Astrocyte (in vitro differentiated cells and primary cell): ENCODE measurements at regions not wholly inside any gene's neighbourhood (a gene's known extent, or its start where the extent isn't known, plus 50 kb on each side); places are given as distances from the start of the nearest gene placed in this dataset.

Source experiments
- DNase-seq: peaks from one replicate; pipeline ENCODE4 v3.0.0-alpha.2; 2010; ENCODE audit warnings: low read depth
- FAIRE-seq: peaks from 2 replicates; lab custom pipeline; 2011; peaks lifted over from hg19 to GRCh38; lab: Jason Lieb, UNC
- H2AFZ ChIP-seq: 2 replicates; pipeline ENCODE4 v1.6.0; 2012; ENCODE audit warnings: low read depth, low read length, inconsistent platforms
- H3K27ac ChIP-seq: 2 replicates; pipeline ENCODE4 v1.5.1; 2011; ENCODE audit warnings: low read depth, low read length, inconsistent platforms
- H3K27me3 ChIP-seq: 2 replicates; pipeline ENCODE4 v1.6.0; 2011; ENCODE audit warnings: low read length, inconsistent platforms; ENCODE audit not compliant: insufficient read depth
- H3K36me3 ChIP-seq: 2 replicates; pipeline ENCODE4 v1.5.1; 2011; ENCODE audit warnings: low read length, inconsistent platforms; ENCODE audit not compliant: insufficient read depth
- H3K4me1 ChIP-seq: 2 replicates; pipeline ENCODE4 v1.5.1; 2011; ENCODE audit warnings: low read length, inconsistent platforms; ENCODE audit not compliant: insufficient read depth
- H3K4me2 ChIP-seq: 2 replicates; pipeline ENCODE4 v1.6.0; 2012; ENCODE audit warnings: low read length, inconsistent platforms
- H3K4me3 ChIP-seq: 2 replicates; pipeline ENCODE4 v1.5.1; 2011; ENCODE audit warnings: low read depth, mild to moderate bottlenecking, low read length, inconsistent platforms; ENCODE audit not compliant: insufficient read depth
- H3K79me2 ChIP-seq: 2 replicates; pipeline ENCODE4 v1.6.0; 2012; ENCODE audit warnings: mild to moderate bottlenecking, low read length, inconsistent platforms; ENCODE audit not compliant: insufficient read depth
- H3K9ac ChIP-seq: 2 replicates; pipeline ENCODE4 v1.6.0; 2012; ENCODE audit warnings: mild to moderate bottlenecking, low read length, inconsistent platforms
- H3K9me3 ChIP-seq: 2 replicates; pipeline ENCODE4 v1.5.1; 2012; ENCODE audit warnings: low read depth, mild to moderate bottlenecking, low read length, inconsistent platforms; ENCODE audit not compliant: insufficient read depth
- H4K20me1 ChIP-seq: 2 replicates; pipeline ENCODE4 v1.6.0; 2012; ENCODE audit warnings: low read length, inconsistent platforms; ENCODE audit not compliant: insufficient read depth
- H3K27ac Mint-ChIP-seq: one replicate; pipeline ENCODE4 v1.8.0; 2021; ENCODE audit warnings: mild to moderate bottlenecking, mixed read lengths; ENCODE audit not compliant: unreplicated experiment
- H3K27me3 Mint-ChIP-seq: one replicate; pipeline ENCODE4 v1.8.0; 2021; ENCODE audit warnings: low read depth, mixed read lengths; ENCODE audit not compliant: unreplicated experiment
- H3K36me3 Mint-ChIP-seq: one replicate; pipeline ENCODE4 v1.8.0; 2021; ENCODE audit warnings: low read depth, mixed read lengths; ENCODE audit not compliant: unreplicated experiment
- H3K4me1 Mint-ChIP-seq: one replicate; pipeline ENCODE4 v1.8.0; 2021; ENCODE audit warnings: low read depth, mixed read lengths; ENCODE audit not compliant: unreplicated experiment
- H3K4me3 Mint-ChIP-seq: one replicate; pipeline ENCODE4 v1.8.0; 2021; ENCODE audit warnings: mild to moderate bottlenecking, moderate library complexity, mixed read lengths; ENCODE audit not compliant: unreplicated experiment
- H3K9me3 Mint-ChIP-seq: one replicate; pipeline ENCODE4 v1.8.0; 2021; ENCODE audit warnings: mild to moderate bottlenecking, mixed read lengths; ENCODE audit not compliant: unreplicated experiment
- CTCF ChIP-seq: IDR thresholded peaks from 2 replicates; pipeline ENCODE4 v1.5.1; 2011; ENCODE audit warnings: low read depth, mild to moderate bottlenecking, inconsistent platforms, low read length, moderate library complexity; ENCODE audit not compliant: insufficient read depth
- EZH2 ChIP-seq: IDR thresholded peaks from 2 replicates; pipeline ENCODE4 v1.6.1; 2012; ENCODE audit warnings: mild to moderate bottlenecking, low read length, inconsistent platforms; ENCODE audit not compliant: insufficient read depth

GRCh38 chr2:3911882-3912455 is 208.6 kb downstream of the DCDC2C start:
- H3K27ac ChIP-seq, result no peak overlapping the region
- H3K79me2 ChIP-seq, result no peaks in the 10 kb centered on the region
- no peak for TF ChIP-seq CTCF
- TF ChIP-seq EZH2, result no peak
- FAIRE-seq, result no peak
- Mint-ChIP-seq H3K27ac (no peak overlapping the region), H3K4me1 (no peaks in the 10 kb centered on the region), H3K4me3 (no peak overlapping the region), H3K27me3 (no peaks in the 10 kb centered on the region), H3K9me3 (peaks cover 23% of the 10 kb centered on the region), H3K36me3 (no peaks in the 10 kb centered on the region)
- peaks cover 5% of the 10 kb centered on the region for H3K9me3 ChIP-seq
- no peak overlapping the region for H3K9ac ChIP-seq
- no peak overlapping the region for H3K4me3 ChIP-seq
- H3K4me1 ChIP-seq, result no peaks in the 10 kb centered on the region
- no peak for DNase-seq
- H3K36me3 ChIP-seq, result no peaks in the 10 kb centered on the region
- no peak overlapping the region for H2AFZ ChIP-seq
- H4K20me1 ChIP-seq, result no peaks in the 10 kb centered on the region
- H3K27me3 ChIP-seq, result no peaks in the 10 kb centered on the region
- H3K4me2 ChIP-seq, result no peak overlapping the region

DNA sequence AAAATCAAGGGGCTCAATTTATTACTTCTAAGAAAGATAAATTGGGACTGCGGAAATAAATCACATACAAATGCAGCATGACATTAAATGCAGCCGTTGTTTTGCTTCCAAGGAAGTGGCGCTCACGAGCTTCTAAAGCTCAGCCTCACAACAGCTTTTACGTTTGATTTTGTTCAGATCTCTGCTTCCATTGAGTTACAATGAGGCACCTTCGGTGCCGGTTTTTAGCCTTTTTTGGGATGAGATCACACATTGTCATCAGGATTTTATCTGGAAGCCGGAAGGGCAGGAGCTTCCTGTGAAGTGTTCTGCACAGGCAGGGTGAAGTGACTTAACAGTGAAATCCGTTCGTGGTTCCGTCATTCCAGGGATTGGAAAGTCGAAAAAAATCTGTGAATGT is 209.8 kb downstream of the DCDC2C start:
- H3K4me1 Mint-ChIP-seq, result no peaks in the 10 kb centered on the region

More for the DNA sequence above, 209.8 kb downstream of the DCDC2C start:
- no peak overlapping the region for H3K27ac Mint-ChIP-seq
- Histone ChIP-seq H3K4me2 (peak overlapping the region; percentile 54), H3K79me2 (no peaks in the 10 kb centered on the region), H3K4me1 (no peaks in the 10 kb centered on the region), H3K9ac (no peak overlapping the region), H3K9me3 (peaks cover 8% of the 10 kb centered on the region), H3K36me3 (no peaks in the 10 kb centered on the region), H3K4me3 (no peak overlapping the region), H4K20me1 (no peaks in the 10 kb centered on the region), H2AFZ (peak overlapping the region; percentile 26), H3K27me3 (no peaks in the 10 kb centered on the region), H3K27ac (no peak overlapping the region)
- FAIRE-seq, result no peak
- H3K9me3 Mint-ChIP-seq, result peaks cover 17% of the 10 kb centered on the region
- no peaks in the 10 kb centered on the region for H3K27me3 Mint-ChIP-seq
- TF ChIP-seq CTCF (no peak), EZH2 (no peak)
- H3K36me3 Mint-ChIP-seq, result no peaks in the 10 kb centered on the region
- no peak for DNase-seq
- no peak overlapping the region for H3K4me3 Mint-ChIP-seq
